NT2/D1 (cell line): ENCODE measurements at regions not wholly inside any gene's neighbourhood (a gene's known extent, or its start where the extent isn't known, plus 50 kb on each side); places are given as distances from the start of the nearest gene placed in this dataset.

ENCODE experiments used
- DNase-seq: peaks from one replicate; pipeline ENCODE4 v3.0.0-alpha.2; 2011; ENCODE audit warnings: low read depth, low spot score
- H3K27me3 ChIP-seq: 2 replicates; pipeline ENCODE4 v1.6.0; 2011; ENCODE audit warnings: mild to moderate bottlenecking; ENCODE audit not compliant: insufficient read length, insufficient read depth
- H3K36me3 ChIP-seq: 2 replicates; pipeline ENCODE4 v1.6.1; 2011; ENCODE audit warnings: mild to moderate bottlenecking, low read length, mixed read lengths; ENCODE audit not compliant: insufficient read depth, insufficient read length
- H3K4me1 ChIP-seq: 2 replicates; pipeline ENCODE4 v1.5.1; 2011; ENCODE audit not compliant: insufficient read depth, insufficient read length
- H3K4me3 ChIP-seq: 2 replicates; pipeline ENCODE4 v1.5.1; 2011; ENCODE audit warnings: low read depth; ENCODE audit not compliant: insufficient read length
- H3K9ac ChIP-seq: 2 replicates; pipeline ENCODE4 v1.6.0; 2011; ENCODE audit warnings: low read depth; ENCODE audit not compliant: insufficient read length
- H3K9me3 ChIP-seq: 2 replicates; pipeline ENCODE4 v1.5.1; 2011; ENCODE audit warnings: mild to moderate bottlenecking, low read length; ENCODE audit not compliant: insufficient read depth
- SUZ12 ChIP-seq: IDR thresholded peaks from 2 replicates; pipeline ENCODE4 v1.6.1; 2011; ENCODE audit not compliant: insufficient read length, insufficient read depth; ENCODE audit errors: extremely low read depth
- YY1 ChIP-seq: IDR thresholded peaks from 2 replicates; pipeline ENCODE4 v1.6.1; 2011; ENCODE audit not compliant: insufficient read length, insufficient read depth
- ZNF274 ChIP-seq: IDR thresholded peaks from 2 replicates; pipeline ENCODE4 v1.6.1; 2011; ENCODE audit warnings: mild to moderate bottlenecking, low read depth, low read length

DNA sequence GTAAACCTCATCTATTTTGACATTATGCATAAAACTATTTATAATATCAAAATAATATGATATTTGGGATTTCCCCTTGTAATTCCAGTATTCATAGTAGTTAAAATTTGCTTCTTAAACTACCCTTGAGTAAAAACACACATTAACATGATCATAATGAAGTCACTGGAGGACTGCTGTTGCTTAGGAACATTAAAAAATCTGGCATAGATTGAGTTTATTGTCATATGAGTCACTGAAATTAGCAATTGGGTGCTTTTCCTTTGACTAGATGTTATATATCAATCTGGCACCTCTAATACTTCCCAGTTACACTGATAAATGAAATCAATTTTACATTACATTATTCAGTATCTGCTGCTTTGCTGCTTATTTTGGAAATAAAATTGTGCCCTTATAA is 57.0 kb upstream of the ZC3H15 start:
- TF ChIP-seq YY1, result no peak
- no peak for TF ChIP-seq ZNF274
- TF ChIP-seq SUZ12, result no peak
- Histone ChIP-seq H3K4me3 (no peak overlapping the region), H3K27me3 (no peaks in the 10 kb centered on the region), H3K9me3 (no peaks in the 10 kb centered on the region), H3K4me1 (no peaks in the 10 kb centered on the region), H3K9ac (no peak overlapping the region), H3K36me3 (no peaks in the 10 kb centered on the region)
- no peak for DNase-seq

DNA sequence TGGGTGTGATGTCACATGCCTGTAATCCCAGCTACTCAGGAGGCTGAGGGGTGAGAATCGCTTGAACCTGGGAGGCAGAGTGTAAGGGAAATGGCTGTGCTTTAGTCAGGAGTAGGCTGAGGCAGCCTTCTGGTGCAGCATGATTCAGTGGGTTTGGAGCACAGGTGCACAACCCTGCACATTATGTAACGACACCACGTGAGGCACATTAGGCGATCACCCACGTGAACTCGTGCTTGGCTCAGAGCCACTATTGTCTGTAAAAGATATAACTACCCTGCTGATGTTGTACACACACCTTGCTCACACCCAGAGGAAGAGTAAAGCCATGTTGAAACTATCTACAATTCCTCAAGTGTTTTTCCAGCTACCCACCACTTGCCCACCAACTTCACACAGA is 54.8 kb upstream of the ZC3H15 start:
- H3K4me1 ChIP-seq, result no peaks in the 10 kb centered on the region
- no peak for DNase-seq
- TF ChIP-seq ZNF274 (no peak), YY1 (no peak), SUZ12 (no peak)
- H3K4me3 ChIP-seq, result no peak overlapping the region
- H3K27me3 ChIP-seq, result no peaks in the 10 kb centered on the region
- H3K36me3 ChIP-seq, result no peaks in the 10 kb centered on the region
- no peaks in the 10 kb centered on the region for H3K9me3 ChIP-seq
- no peak overlapping the region for H3K9ac ChIP-seq

DNA sequence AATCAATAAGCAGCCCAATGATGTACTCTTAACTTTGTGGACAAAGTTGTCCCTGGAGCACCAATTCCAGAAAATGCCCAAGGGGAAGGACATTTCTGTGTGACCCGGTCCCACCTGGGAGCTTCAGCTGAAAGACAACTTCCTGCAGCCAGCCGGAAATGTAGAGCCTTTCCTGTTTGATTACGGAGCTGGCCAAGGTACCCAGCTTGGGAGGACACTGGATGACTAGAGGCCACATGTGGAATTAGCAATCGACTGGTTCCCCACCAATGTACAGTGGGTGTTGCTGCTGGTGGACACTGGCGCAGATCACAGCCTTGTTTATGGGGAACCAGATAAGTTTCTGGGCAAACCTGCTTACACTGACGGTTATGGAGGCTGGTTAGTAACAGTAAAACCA is 53.0 kb upstream of the ZC3H15 start:
- no peak for DNase-seq

DNA sequence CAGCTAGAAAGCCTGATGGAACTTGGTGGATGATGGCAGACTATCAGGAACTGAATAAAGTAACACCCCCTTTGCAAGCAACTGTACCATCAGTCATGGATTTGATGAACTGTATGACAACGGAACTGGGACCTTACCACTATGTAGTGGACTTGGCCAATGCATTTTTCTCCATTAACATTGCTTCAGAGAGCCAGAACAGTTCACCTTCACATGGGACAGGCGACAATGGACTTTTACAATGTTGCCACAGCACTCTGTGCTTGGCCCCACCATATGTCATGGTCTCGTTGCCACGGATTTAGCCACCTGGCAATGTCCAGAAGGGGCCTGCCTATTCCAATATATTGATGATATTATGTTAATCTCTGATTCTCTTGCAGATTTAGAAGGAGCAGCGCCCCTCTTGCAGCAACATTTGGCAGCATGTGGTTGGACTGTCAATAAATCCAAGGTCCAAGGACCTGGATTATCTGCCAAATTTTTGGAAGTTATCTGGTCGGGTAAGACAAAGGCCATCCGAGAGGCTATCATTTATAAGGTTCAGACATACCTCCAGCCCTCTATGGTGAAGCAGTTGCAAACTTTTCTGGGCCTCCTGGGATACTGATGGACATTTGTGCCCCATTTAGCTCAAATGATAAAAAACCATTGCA is 52.2 kb upstream of the ZC3H15 start:
- TF ChIP-seq SUZ12, result no peak
- TF ChIP-seq YY1, result no peak
- no peak for TF ChIP-seq ZNF274
- Histone ChIP-seq H3K36me3 (no peaks in the 10 kb centered on the region), H3K4me3 (no peak overlapping the region), H3K9me3 (no peaks in the 10 kb centered on the region), H3K9ac (no peak overlapping the region), H3K4me1 (no peaks in the 10 kb centered on the region), H3K27me3 (no peaks in the 10 kb centered on the region)
- no peak for DNase-seq

More for the DNA sequence above, 53.0 kb upstream of the ZC3H15 start:
- Histone ChIP-seq H3K4me1 (no peaks in the 10 kb centered on the region), H3K27me3 (no peaks in the 10 kb centered on the region), H3K36me3 (no peaks in the 10 kb centered on the region), H3K9me3 (no peaks in the 10 kb centered on the region), H3K9ac (no peak overlapping the region), H3K4me3 (no peak overlapping the region)
- TF ChIP-seq YY1, result no peak
- no peak for TF ChIP-seq SUZ12
